ENCODE measurements at regions not wholly inside any gene's neighbourhood (a gene's known extent, or its start where the extent isn't known, plus 50 kb on each side); places are given as distances from the start of the nearest gene placed in this dataset.

GRCh38 chr3:105223815-105224214, 142.9 kb upstream of the ALCAM start:
- Histone ChIP-seq H3K4me3 (no peak overlapping the region), H3K36me3 (no peaks in the 10 kb centered on the region), H3K27ac (no peak overlapping the region), H3K4me1 (ENCODE audit: control insufficient read depth in 1 of 2, low read depth in 2 of 2) (no peaks in the 10 kb centered on the region), H3K9me3 (no peaks in the 10 kb centered on the region), H3K27me3 (replicated peaks; ENCODE audit: insufficient read depth) (no peaks in the 10 kb centered on the region)
- TF ChIP-seq, protein P1, sequence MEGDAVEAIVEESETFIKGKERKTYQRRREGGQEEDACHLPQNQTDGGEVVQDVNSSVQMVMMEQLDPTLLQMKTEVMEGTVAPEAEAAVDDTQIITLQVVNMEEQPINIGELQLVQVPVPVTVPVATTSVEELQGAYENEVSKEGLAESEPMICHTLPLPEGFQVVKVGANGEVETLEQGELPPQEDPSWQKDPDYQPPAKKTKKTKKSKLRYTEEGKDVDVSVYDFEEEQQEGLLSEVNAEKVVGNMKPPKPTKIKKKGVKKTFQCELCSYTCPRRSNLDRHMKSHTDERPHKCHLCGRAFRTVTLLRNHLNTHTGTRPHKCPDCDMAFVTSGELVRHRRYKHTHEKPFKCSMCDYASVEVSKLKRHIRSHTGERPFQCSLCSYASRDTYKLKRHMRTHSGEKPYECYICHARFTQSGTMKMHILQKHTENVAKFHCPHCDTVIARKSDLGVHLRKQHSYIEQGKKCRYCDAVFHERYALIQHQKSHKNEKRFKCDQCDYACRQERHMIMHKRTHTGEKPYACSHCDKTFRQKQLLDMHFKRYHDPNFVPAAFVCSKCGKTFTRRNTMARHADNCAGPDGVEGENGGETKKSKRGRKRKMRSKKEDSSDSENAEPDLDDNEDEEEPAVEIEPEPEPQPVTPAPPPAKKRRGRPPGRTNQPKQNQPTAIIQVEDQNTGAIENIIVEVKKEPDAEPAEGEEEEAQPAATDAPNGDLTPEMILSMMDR (IDR thresholded peaks at IDR 0.05), result no peak
- DNase-seq (ENCODE audit: low spot score) (no peak), ATAC-seq (ENCODE audit: insufficient number of reproducible peaks, low FRiP score, low read depth) (no peak)

- ATAC-seq (ENCODE audit: insufficient number of reproducible peaks, low FRiP score, low read depth), result no peak
- no peak for DNase-seq (ENCODE audit: low spot score)
- Histone ChIP-seq H3K4me1 (ENCODE audit: control insufficient read depth in 1 of 2, low read depth in 2 of 2) (no peaks in the 10 kb centered on the region), H3K27ac (no peak overlapping the region), H3K27me3 (replicated peaks; ENCODE audit: insufficient read depth) (no peaks in the 10 kb centered on the region), H3K36me3 (no peaks in the 10 kb centered on the region), H3K4me3 (no peak overlapping the region), H3K9me3 (no peaks in the 10 kb centered on the region)
- TF ChIP-seq, protein P1 (IDR thresholded peaks at IDR 0.05), result no peak
Measured at GRCh38 chr3:105228696-105229095, 138.0 kb upstream of the ALCAM start.

DNA sequence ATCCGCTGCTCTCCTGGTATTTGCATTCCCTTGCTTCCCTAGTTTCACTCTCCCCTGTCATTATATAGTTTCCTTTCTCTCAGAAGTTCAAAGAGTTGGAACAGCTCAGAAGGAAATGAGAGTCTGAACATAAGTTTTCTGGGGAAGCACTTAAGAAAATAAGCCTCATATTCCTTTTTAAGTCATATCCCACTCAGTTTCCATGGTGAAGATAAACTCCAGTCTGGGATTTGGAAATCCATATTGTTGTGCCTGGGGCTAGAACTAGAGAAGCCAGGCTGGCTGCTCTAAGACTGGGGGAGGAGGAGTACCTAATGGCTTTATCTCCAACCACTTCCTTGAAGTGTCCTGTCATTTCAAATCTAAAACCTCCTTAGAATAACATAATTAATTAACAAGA, 134.2 kb upstream of the ALCAM start:
- ATAC-seq (ENCODE audit: insufficient number of reproducible peaks, low FRiP score, low read depth), result no peak
- Histone ChIP-seq H3K27me3 (replicated peaks; ENCODE audit: insufficient read depth) (no peaks in the 10 kb centered on the region), H3K4me3 (no peak overlapping the region), H3K27ac (no peak overlapping the region), H3K4me1 (ENCODE audit: control insufficient read depth in 1 of 2, low read depth in 2 of 2) (no peaks in the 10 kb centered on the region), H3K36me3 (no peaks in the 10 kb centered on the region), H3K9me3 (no peaks in the 10 kb centered on the region)
- TF ChIP-seq, protein P1 (IDR thresholded peaks at IDR 0.05), result no peak
- no peak for DNase-seq (ENCODE audit: low spot score)

DNA sequence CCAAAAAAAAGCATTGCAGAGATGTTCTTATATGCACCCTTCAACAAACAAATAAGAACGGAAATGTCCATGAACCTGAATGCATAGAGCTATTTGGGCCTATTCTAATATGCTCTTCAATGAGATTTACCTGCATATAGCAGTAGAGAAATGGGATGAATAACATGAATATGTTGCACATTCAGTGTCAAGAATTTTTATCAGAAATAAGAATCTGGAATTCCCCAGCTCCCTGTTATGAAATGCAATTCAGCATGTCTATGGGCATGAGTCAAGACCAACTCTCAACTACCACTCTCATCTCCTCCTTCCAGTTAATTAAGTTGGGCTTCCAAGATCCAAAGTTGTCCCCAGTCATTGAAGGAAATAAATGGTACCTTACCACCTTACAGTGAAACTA, 133.7 kb upstream of the ALCAM start:
- no peak for ATAC-seq (ENCODE audit: insufficient number of reproducible peaks, low FRiP score, low read depth)
- Histone ChIP-seq H3K27me3 (replicated peaks; ENCODE audit: insufficient read depth) (no peaks in the 10 kb centered on the region), H3K9me3 (no peaks in the 10 kb centered on the region), H3K36me3 (no peaks in the 10 kb centered on the region), H3K27ac (no peak overlapping the region), H3K4me1 (ENCODE audit: control insufficient read depth in 1 of 2, low read depth in 2 of 2) (no peaks in the 10 kb centered on the region), H3K4me3 (no peak overlapping the region)
- TF ChIP-seq, protein P1 (IDR thresholded peaks at IDR 0.05), result no peak
- DNase-seq (ENCODE audit: low spot score), result no peak

- Histone ChIP-seq H3K27ac (no peak overlapping the region), H3K4me1 (ENCODE audit: control insufficient read depth in 1 of 2, low read depth in 2 of 2) (no peaks in the 10 kb centered on the region), H3K36me3 (no peaks in the 10 kb centered on the region)
Measured at GRCh38 chr3:105235221-105235620, 131.5 kb upstream of the ALCAM start.

More at GRCh38 chr3:105235221-105235620, 131.5 kb upstream of the ALCAM start:
- Histone ChIP-seq H3K27me3 (replicated peaks; ENCODE audit: insufficient read depth) (no peaks in the 10 kb centered on the region), H3K9me3 (no peaks in the 10 kb centered on the region), H3K4me3 (no peak overlapping the region)
- DNase-seq (ENCODE audit: low spot score), result no peak
- no peak for ATAC-seq (ENCODE audit: insufficient number of reproducible peaks, low FRiP score, low read depth)
- TF ChIP-seq, protein P1 (IDR thresholded peaks at IDR 0.05), result no peak

All from thoracic aorta (tissue), 2 donors.